Testis (tissue), 2 donors: ENCODE measurements at regions not wholly inside any gene's neighbourhood (a gene's known extent, or its start where the extent isn't known, plus 50 kb on each side); places are given as distances from the start of the nearest gene placed in this dataset.

Experiments used
- POLR2A ChIP-seq: fragments of 450-650 bp; IDR thresholded peaks from one replicate; pipeline ENCODE4 v1.6.1; 2017; ENCODE audit warnings: antibody characterized with exemption, mild to moderate bottlenecking, moderate library complexity
- TF ChIP-seq, protein P1 (sequence below), 3 experiments: fragments of 450-650 bp in 2 of 3; fragments of 200-600 bp in 1 of 3; sonication (generic) in 1 of 3; IDR thresholded peaks; one replicate each; pipeline ENCODE4 v1.5.1; 2016 to 2019; ENCODE audit warnings: antibody characterized with exemption in 3 of 3, mild to moderate bottlenecking in 2 of 3, moderate library complexity in 1 of 3

DNA sequence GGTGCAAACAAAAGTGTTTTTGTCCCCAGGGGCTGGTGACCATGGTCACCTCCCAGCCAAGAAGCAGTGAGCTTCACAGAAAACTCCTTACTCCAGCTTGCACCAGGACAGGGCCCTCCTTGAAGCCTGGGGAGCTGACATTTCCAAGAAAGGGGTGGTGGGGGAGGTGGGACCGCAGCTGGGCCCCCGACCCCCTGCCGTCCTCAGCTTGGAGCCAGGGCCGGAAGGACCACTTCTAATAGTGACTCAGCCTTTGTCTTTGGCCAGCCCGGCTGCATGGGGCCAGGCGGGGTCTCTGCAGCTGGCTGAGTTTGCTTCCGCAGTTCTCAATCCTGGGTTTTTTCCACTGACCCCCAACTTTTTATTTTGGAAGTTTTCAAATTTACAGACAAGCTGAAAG, 136.5 kb upstream of the POU3F1 start:
- TF ChIP-seq, protein P1, sequence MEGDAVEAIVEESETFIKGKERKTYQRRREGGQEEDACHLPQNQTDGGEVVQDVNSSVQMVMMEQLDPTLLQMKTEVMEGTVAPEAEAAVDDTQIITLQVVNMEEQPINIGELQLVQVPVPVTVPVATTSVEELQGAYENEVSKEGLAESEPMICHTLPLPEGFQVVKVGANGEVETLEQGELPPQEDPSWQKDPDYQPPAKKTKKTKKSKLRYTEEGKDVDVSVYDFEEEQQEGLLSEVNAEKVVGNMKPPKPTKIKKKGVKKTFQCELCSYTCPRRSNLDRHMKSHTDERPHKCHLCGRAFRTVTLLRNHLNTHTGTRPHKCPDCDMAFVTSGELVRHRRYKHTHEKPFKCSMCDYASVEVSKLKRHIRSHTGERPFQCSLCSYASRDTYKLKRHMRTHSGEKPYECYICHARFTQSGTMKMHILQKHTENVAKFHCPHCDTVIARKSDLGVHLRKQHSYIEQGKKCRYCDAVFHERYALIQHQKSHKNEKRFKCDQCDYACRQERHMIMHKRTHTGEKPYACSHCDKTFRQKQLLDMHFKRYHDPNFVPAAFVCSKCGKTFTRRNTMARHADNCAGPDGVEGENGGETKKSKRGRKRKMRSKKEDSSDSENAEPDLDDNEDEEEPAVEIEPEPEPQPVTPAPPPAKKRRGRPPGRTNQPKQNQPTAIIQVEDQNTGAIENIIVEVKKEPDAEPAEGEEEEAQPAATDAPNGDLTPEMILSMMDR (IDR thresholded peaks at IDR 0.05): no peak
- no peak for TF ChIP-seq POLR2A
